Hepatocyte (in vitro differentiated cells): ENCODE measurements at regions not wholly inside any gene's neighbourhood (a gene's known extent, or its start where the extent isn't known, plus 50 kb on each side); places are given as distances from the start of the nearest gene placed in this dataset.

Experiments used
- CTCF ChIP-seq: fragments of 200-600 bp; sonication (generic); IDR thresholded peaks from 2 replicates; pipeline ENCODE4 v1.5.1; 2016; ENCODE audit warnings: antibody characterized with exemption, mild to moderate bottlenecking; ENCODE audit not compliant: poor library complexity
- EZH2 ChIP-seq: fragments of 200-600 bp; sonication (generic); IDR thresholded peaks from 2 replicates; pipeline ENCODE4 v1.6.1; 2016; ENCODE audit warnings: antibody characterized with exemption, mild to moderate bottlenecking, borderline replicate concordance
- EZH2phosphoT487 ChIP-seq: fragments of 200-600 bp; sonication (generic); IDR thresholded peaks from one replicate; pipeline ENCODE4 v1.6.1; 2018; ENCODE audit warnings: antibody characterized with exemption, mild to moderate bottlenecking, low read depth, moderate library complexity; ENCODE audit not compliant: unreplicated experiment, severe bottlenecking

- TF ChIP-seq CTCF (no peak), EZH2phosphoT487 (no peak), EZH2 (no peak)
Observed at GRCh38 chr1:81545734-81546133, 255.0 kb upstream of the ADGRL2 start.
